Mucosa of gallbladder (tissue), 1 donor: ENCODE measurements at regions not wholly inside any gene's neighbourhood (a gene's known extent, or its start where the extent isn't known, plus 50 kb on each side); places are given as distances from the start of the nearest gene placed in this dataset.
A peak's percentile ranks its signal among the peaks of the same experiment; 100 is the strongest.
"Not testable (repeated sequence)": the region's sequence is repeated elsewhere in the genome, so short reads cannot be mapped to it uniquely, and the experiment has no call there.

Experiments
- DNase-seq: peaks from one replicate; pipeline ENCODE4 v3.0.0-alpha.2; 2020; ENCODE audit warnings: low spot score
- donor health status: DM: no; HTN: no; CAD: no.

GRCh38 chr18:54662986-54663385, 71.9 kb downstream of the DYNAP start:
- DNase-seq = no peak

GRCh38 chr18:54669701-54670100, 78.7 kb downstream of the DYNAP start:
- not testable (repeated sequence) for DNase-seq

GRCh38 chr18:54671291-54671881, 80.3 kb downstream of the DYNAP start:
- no peak for DNase-seq

- DNase-seq = no peak
These were observed 81.1 kb downstream of the DYNAP start for GRCh38 chr18:54672109-54672508.

- DNase-seq = peak; percentile 14
These were observed 81.9 kb downstream of the DYNAP start for GRCh38 chr18:54672846-54673475.

GRCh38 chr18:54673936-54674335, 82.9 kb downstream of the DYNAP start:
- no peak for DNase-seq

- no peak for DNase-seq
These were observed 84.0 kb downstream of the DYNAP start for GRCh38 chr18:54675076-54675475.

- DNase-seq = peak; percentile 22
These were observed 88.5 kb downstream of the DYNAP start for GRCh38 chr18:54679318-54680149.

- no peak for DNase-seq
These were observed 93.7 kb downstream of the DYNAP start for GRCh38 chr18:54684784-54685183.

GRCh38 chr18:54689319-54689718, 98.3 kb downstream of the DYNAP start:
- no peak for DNase-seq

GRCh38 chr18:54690198-54690597, 99.2 kb downstream of the DYNAP start:
- no peak for DNase-seq

GRCh38 chr18:54692463-54692862, 101.4 kb downstream of the DYNAP start:
- no peak for DNase-seq

- no peak for DNase-seq
These were observed 105.7 kb downstream of the DYNAP start for GRCh38 chr18:54696616-54697293.

GRCh38 chr18:54700580-54700979, 109.5 kb downstream of the DYNAP start:
- DNase-seq = no peak

GRCh38 chr18:54702686-54703085, 111.6 kb downstream of the DYNAP start:
- no peak for DNase-seq

- no peak for DNase-seq
These were observed 118.0 kb upstream of the RAB27B start for GRCh38 chr18:54710074-54710899.

GRCh38 chr18:54710900-54711281, 117.4 kb upstream of the RAB27B start:
- DNase-seq = no peak

- no peak for DNase-seq
These were observed 116.0 kb upstream of the RAB27B start for GRCh38 chr18:54712306-54712705.

- no peak for DNase-seq
These were observed 115.5 kb upstream of the RAB27B start for GRCh38 chr18:54712758-54713157.

GRCh38 chr18:54713386-54713785, 114.9 kb upstream of the RAB27B start:
- DNase-seq = no peak

GRCh38 chr18:54714851-54715250, 113.4 kb upstream of the RAB27B start:
- no peak for DNase-seq

GRCh38 chr18:54716586-54716985, 111.7 kb upstream of the RAB27B start:
- no peak for DNase-seq
